ENCODE measurements at regions not wholly inside any gene's neighbourhood (a gene's known extent, or its start where the extent isn't known, plus 50 kb on each side); places are given as distances from the start of the nearest gene placed in this dataset.
"Not testable (repeated sequence)": the region's sequence is repeated elsewhere in the genome, so short reads cannot be mapped to it uniquely, and the experiment has no call there.

DNA sequence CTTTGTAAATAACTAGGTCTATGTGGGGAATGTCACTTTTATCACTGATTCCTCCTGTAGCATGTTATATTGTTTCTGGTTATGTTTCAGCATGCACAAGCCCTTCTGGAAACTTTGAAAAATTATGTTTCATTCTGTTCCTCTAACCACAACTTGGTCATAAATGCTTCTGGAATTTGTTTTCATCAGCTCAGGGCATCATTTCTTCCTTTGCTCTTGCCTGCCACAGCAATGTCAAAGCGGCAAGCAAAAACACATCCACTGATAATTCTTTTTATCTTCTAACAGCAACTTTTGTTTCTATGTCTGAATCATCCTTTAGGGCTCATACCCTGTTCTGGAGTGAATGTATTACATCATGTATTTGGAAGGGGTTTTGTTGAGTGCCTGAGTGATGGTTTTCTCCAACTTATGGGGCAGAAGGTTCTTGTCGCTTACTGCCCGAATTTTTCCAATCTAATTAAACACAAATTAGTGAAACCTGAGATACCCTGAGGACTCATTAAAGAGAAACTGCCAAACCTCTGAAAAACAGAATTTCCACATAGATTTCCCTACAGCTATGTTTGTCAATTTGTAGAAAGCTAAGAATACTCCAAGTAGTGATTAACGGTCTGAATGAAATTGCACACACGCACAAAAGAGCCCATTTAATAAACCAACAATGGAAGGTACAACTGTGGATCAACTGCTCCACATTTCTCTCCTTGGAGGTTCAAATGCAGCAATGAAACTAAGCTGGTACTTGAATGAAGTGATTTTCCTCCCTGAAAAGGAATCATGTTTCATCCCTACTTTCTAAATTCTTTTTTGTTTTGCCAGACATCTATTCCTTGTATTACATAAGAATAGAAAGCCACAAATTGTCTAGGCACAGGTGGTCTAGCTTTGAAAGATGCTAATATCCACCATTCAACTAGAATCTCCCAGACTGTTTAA lies 173.5 kb upstream of the KRR1 start:
- in situ Hi-C loops (cut with HindIII; ENCODE audit: extremely low pct_ligation_motif_present, low pct_unique_long_range_greater_than_20kb): no loop called here
- Histone ChIP-seq H3K27ac (ENCODE audit: extremely low read length, insufficient read depth, low read length) (no peak overlapping the region), H3K9me3 (ENCODE audit: low read length) (no peaks in the 10 kb centered on the region), H3K4me3 (replicated peaks in 1 of 3; ENCODE audit: insufficient read depth in 1 of 3, low read depth in 2 of 3, low read length in 3 of 3) (no peak overlapping the region), H3K4me1 (ENCODE audit: insufficient read depth, low read length) (no peaks in the 10 kb centered on the region), H3K27me3 (ENCODE audit: control insufficient read depth in 1 of 2, insufficient read depth in 2 of 2, low read length in 2 of 2) (no peaks in the 10 kb centered on the region), H4K20me1 (ENCODE audit: insufficient read depth, low read length) (no peaks in the 10 kb centered on the region), H2AFZ (ENCODE audit: low read length) (peak overlapping the region; percentile 62), H3K4me2 (ENCODE audit: low read depth, low read length) (no peak overlapping the region), H3K9ac (ENCODE audit: insufficient read depth, low read depth, low read length) (no peak overlapping the region), H3K79me2 (ENCODE audit: insufficient read depth, low read length) (no peaks in the 10 kb centered on the region), H3K36me3 (replicated peaks in 1 of 2; ENCODE audit: control insufficient read depth in 1 of 2, insufficient read depth in 2 of 2, low read length in 2 of 2) (no peaks in the 10 kb centered on the region)
- TF ChIP-seq GATAD1 (CRISPR knock-in tag; IDR thresholded peaks at IDR 0.05): no peak
- TF ChIP-seq ZNF20 (CRISPR knock-in tag; IDR thresholded peaks at IDR 0.05): no peak
- TF ChIP-seq ZBTB3 (CRISPR knock-in tag; IDR thresholded peaks at IDR 0.05; ENCODE audit: borderline replicate concordance, low read depth): no peak
- no peak for TF ChIP-seq ZNF17 (CRISPR knock-in tag; IDR thresholded peaks at IDR 0.05)
- no peak for TF ChIP-seq PRMT3 (CRISPR knock-in tag; IDR thresholded peaks at IDR 0.05; ENCODE audit: borderline replicate concordance, low read depth)
- CTCF ChIA-PET (ENCODE audit: low intra/inter-chr PET ratio, low total read pairs): no interaction called here
- intact Hi-C loops (cut with micrococcal nuclease; ENCODE audit: unreplicated experiment): no loop called here
- POLR2A ChIA-PET: no interaction called here
- no peak for ATAC-seq
- no TSS peak for BruUV-seq (replicated peaks)
- no peak for FAIRE-seq
- 81% methylated on average over 5 of the region's 5 CpGs for WGBS (ENCODE audit: low lambda C conversion rate)
- DNase-seq (ENCODE audit: low spot score): no peak

DNA sequence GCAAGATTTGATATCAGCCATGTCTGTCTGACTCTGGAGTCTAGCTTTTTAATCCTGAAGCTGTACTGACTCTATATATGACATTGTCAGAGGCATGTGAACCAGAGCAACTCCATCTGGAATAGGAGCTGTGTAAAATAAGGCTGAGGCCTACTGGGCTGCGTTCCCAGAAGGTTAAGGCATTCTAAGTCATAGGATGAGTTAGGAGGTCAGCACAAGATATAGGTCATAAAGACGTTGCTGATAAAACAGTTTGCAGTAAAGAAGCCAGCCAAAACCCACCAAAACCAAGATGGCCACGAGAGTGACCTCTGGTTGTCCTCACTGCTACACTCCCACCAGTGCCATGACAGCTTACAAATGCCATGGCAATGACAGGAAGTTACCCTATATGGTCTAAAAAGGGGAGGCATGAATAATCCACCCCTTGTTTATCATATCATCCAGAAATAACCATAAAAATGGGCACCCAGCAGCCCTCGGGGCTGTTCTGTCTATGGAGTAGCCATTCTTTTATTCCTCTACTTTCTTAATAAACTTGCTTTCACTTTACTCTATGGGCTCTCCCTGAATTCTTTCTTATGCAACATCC lies 172.7 kb upstream of the KRR1 start:
- ATAC-seq; H3K4me2 ChIP-seq (ENCODE audit: low read depth, low read length); H3K79me2 ChIP-seq (ENCODE audit: insufficient read depth, low read length); intact Hi-C loops (cut with micrococcal nuclease; ENCODE audit: unreplicated experiment); FAIRE-seq; in situ Hi-C loops (cut with HindIII; ENCODE audit: extremely low pct_ligation_motif_present, low pct_unique_long_range_greater_than_20kb); H3K27me3 ChIP-seq (ENCODE audit: control insufficient read depth in 1 of 2, insufficient read depth in 2 of 2, low read length in 2 of 2); H3K4me1 ChIP-seq (ENCODE audit: insufficient read depth, low read length); H3K27ac ChIP-seq (ENCODE audit: extremely low read length, insufficient read depth, low read length); BruUV-seq (replicated peaks); POLR2A ChIA-PET; H3K4me3 ChIP-seq (replicated peaks in 1 of 3; ENCODE audit: insufficient read depth in 1 of 3, low read depth in 2 of 3, low read length in 3 of 3); H3K36me3 ChIP-seq (replicated peaks in 1 of 2; ENCODE audit: control insufficient read depth in 1 of 2, insufficient read depth in 2 of 2, low read length in 2 of 2); CTCF ChIA-PET (ENCODE audit: low intra/inter-chr PET ratio, low total read pairs); H3K9ac ChIP-seq (ENCODE audit: insufficient read depth, low read depth, low read length); DNase-seq (ENCODE audit: low spot score); H4K20me1 ChIP-seq (ENCODE audit: insufficient read depth, low read length); H3K9me3 ChIP-seq (ENCODE audit: low read length): not testable (repeated sequence)
- H2AFZ ChIP-seq (ENCODE audit: low read length): peak overlapping the region; percentile 62
- 79% methylated on average over 4 of the region's 4 CpGs for WGBS (ENCODE audit: low lambda C conversion rate)
